ENCODE measurements at regions not wholly inside any gene's neighbourhood (a gene's known extent, or its start where the extent isn't known, plus 50 kb on each side); places are given as distances from the start of the nearest gene placed in this dataset.

DNA sequence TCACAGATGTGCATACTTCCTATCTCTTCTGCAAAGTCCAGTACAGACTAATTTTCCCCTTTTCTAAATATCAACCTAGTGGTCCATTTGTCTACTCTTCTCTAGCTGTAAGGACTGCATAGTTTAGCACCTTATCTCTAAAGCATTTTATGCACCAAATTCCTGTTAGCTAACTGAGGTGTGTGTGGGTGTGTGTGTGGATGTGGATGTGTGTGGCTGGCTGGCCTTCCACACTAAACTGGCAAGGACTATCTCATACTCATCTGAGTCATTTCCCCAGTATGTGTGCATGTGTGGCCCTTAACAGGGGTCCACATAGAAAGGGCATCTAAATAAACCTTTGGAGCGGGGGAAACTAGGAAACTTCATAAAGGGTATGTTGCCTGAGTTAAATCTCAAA is 139.6 kb downstream of the TTC32 start:
- no peak for DNase-seq (ENCODE audit: extremely low read depth, insufficient read length)

DNA sequence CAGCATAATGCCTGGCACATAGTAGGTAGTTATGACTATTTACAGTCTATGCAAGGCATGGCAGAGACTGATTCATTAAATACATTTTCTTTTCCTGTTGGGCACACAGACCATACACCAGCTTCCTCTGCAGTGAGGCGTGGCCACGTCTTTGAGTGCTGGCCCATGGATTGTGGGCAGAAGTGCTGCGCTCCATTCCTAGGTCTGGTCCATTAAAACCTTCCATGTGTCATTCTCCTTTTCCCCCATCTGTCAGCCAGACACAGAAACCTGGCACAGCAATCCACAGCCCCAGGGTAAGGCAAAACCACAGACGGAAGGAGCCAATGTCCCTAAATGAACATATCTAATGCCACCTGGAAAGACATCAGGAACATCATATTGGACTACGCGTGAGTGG is 141.9 kb downstream of the TTC32 start:
- Histone ChIP-seq H3K27me3 (replicated peaks; ENCODE audit: control insufficient read depth, insufficient read depth, low read length) (no peaks in the 10 kb centered on the region), H3K4me3 (replicated peaks; ENCODE audit: low read depth, low read length) (no peak overlapping the region), H3K36me3 (ENCODE audit: control insufficient read depth, insufficient read depth, low read length) (no peaks in the 10 kb centered on the region)
- TF ChIP-seq, protein P1, sequence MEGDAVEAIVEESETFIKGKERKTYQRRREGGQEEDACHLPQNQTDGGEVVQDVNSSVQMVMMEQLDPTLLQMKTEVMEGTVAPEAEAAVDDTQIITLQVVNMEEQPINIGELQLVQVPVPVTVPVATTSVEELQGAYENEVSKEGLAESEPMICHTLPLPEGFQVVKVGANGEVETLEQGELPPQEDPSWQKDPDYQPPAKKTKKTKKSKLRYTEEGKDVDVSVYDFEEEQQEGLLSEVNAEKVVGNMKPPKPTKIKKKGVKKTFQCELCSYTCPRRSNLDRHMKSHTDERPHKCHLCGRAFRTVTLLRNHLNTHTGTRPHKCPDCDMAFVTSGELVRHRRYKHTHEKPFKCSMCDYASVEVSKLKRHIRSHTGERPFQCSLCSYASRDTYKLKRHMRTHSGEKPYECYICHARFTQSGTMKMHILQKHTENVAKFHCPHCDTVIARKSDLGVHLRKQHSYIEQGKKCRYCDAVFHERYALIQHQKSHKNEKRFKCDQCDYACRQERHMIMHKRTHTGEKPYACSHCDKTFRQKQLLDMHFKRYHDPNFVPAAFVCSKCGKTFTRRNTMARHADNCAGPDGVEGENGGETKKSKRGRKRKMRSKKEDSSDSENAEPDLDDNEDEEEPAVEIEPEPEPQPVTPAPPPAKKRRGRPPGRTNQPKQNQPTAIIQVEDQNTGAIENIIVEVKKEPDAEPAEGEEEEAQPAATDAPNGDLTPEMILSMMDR (IDR thresholded peaks at IDR 0.05; ENCODE audit: insufficient read depth, low read length, poor library complexity, severe bottlenecking): no peak
- DNase-seq (ENCODE audit: extremely low read depth, insufficient read length): no peak

More for the DNA sequence above, 139.6 kb downstream of the TTC32 start:
- Histone ChIP-seq H3K4me3 (replicated peaks; ENCODE audit: low read depth, low read length) (no peak overlapping the region), H3K36me3 (ENCODE audit: control insufficient read depth, insufficient read depth, low read length) (no peaks in the 10 kb centered on the region), H3K27me3 (replicated peaks; ENCODE audit: control insufficient read depth, insufficient read depth, low read length) (no peaks in the 10 kb centered on the region)
- TF ChIP-seq, protein P1 (IDR thresholded peaks at IDR 0.05; ENCODE audit: insufficient read depth, low read length, poor library complexity, severe bottlenecking): no peak

DNA sequence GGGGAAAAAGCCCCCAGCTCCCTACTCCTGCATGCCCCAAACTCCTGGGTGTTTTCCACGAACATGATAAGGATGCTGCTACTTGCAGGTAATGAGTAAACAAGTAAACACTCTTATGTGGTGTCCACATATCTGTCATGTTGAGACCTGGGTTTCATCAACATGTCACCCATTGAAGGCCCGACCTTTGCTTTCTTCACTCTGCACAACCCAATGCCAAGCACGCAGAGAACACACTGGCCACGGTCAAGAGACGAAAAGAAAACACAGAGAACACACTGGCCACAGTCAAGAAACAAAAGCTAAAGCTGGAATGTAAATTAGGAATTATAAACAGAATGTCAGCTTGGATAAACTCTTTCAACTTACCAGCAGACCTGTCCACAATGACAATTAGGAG is 143.1 kb downstream of the TTC32 start:
- TF ChIP-seq, protein P1 (IDR thresholded peaks at IDR 0.05; ENCODE audit: insufficient read depth, low read length, poor library complexity, severe bottlenecking): no peak
- Histone ChIP-seq H3K4me3 (replicated peaks; ENCODE audit: low read depth, low read length) (no peak overlapping the region), H3K27me3 (replicated peaks; ENCODE audit: control insufficient read depth, insufficient read depth, low read length) (peaks cover 1% of the 10 kb centered on the region; the same call in 1 of the 2 replicates), H3K36me3 (ENCODE audit: control insufficient read depth, insufficient read depth, low read length) (no peaks in the 10 kb centered on the region)
- no peak for DNase-seq (ENCODE audit: extremely low read depth, insufficient read length)

DNA sequence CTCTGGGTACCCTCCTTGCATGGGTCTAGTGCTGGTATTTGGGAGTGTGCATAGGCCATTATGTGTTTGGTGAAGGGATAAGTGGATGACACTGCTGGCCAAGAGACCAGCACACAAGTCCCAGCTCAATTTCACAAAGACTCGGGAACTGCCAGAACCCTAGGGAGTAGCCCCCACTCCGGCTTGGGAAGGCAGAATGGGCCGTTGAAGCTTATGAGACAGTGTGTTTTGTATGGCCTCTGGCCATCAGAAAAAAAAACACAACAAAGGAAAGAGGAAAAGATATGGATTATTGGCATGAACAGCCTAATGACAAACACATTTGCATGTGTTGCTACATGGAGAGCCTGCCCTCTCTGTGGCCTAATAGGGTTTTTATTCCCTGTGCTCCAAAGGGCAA is 144.2 kb downstream of the TTC32 start:
- H3K4me3 ChIP-seq (replicated peaks; ENCODE audit: low read depth, low read length): no peak overlapping the region
- H3K27me3 ChIP-seq (replicated peaks; ENCODE audit: control insufficient read depth, insufficient read depth, low read length): peaks cover 1% of the 10 kb centered on the region; the same call in 1 of the 2 replicates
- H3K36me3 ChIP-seq (ENCODE audit: control insufficient read depth, insufficient read depth, low read length): no peaks in the 10 kb centered on the region
- DNase-seq (ENCODE audit: extremely low read depth, insufficient read length): no peak
- TF ChIP-seq, protein P1 (IDR thresholded peaks at IDR 0.05; ENCODE audit: insufficient read depth, low read length, poor library complexity, severe bottlenecking): no peak

DNA sequence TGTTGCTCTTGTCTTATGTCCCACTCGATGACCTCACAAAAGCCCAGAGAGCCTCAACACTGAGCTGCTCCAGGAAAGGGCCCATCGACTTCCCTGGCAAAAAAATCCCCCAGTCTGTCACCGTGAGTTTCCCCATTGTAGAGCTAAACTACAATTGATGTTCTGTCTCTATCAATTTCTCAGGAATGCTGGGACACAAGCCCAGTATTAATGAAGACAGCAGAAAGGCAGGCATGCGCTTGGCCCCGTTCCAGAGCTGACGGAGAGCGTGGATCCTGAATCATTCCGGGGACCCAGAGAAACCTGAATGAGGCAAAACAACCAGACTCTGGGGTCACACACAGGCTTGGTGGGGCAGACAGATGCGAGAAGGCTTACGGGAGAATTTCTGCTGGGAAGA is 146.9 kb downstream of the TTC32 start:
- H3K27me3 ChIP-seq (replicated peaks; ENCODE audit: control insufficient read depth, insufficient read depth, low read length): peaks cover 1% of the 10 kb centered on the region
- no peaks in the 10 kb centered on the region for H3K36me3 ChIP-seq (ENCODE audit: control insufficient read depth, insufficient read depth, low read length)
- DNase-seq (ENCODE audit: extremely low read depth, insufficient read length): no peak
- TF ChIP-seq, protein P1 (IDR thresholded peaks at IDR 0.05; ENCODE audit: insufficient read depth, low read length, poor library complexity, severe bottlenecking): no peak
- no peak overlapping the region for H3K4me3 ChIP-seq (replicated peaks; ENCODE audit: low read depth, low read length)

DNA sequence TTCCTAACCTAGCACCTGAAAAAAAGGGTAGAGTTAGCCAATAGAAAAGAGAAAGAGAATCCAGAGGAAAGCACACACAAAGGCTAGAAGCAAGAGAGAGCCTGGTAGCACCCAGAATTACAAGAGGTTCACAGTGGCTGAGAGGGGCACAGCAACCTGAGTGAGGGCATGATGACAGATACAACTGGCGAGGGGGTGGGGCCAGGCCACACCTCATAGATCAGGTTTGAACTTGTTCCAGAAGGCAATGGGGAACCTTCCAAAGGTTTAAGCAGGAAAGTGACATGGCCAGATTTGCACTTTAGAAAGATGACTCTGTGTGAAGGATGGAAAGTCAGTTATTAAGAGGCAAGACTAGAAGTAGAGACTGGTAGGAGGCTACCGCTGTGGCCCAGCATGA is 148.0 kb downstream of the TTC32 start:
- no peak for DNase-seq (ENCODE audit: extremely low read depth, insufficient read length)
- TF ChIP-seq, protein P1 (IDR thresholded peaks at IDR 0.05; ENCODE audit: insufficient read depth, low read length, poor library complexity, severe bottlenecking): no peak
- H3K27me3 ChIP-seq (replicated peaks; ENCODE audit: control insufficient read depth, insufficient read depth, low read length): peaks cover 1% of the 10 kb centered on the region
- no peak overlapping the region for H3K4me3 ChIP-seq (replicated peaks; ENCODE audit: low read depth, low read length)
- H3K36me3 ChIP-seq (ENCODE audit: control insufficient read depth, insufficient read depth, low read length): no peaks in the 10 kb centered on the region
